OCI-LY1 (cell line): ENCODE measurements at regions not wholly inside any gene's neighbourhood (a gene's known extent, or its start where the extent isn't known, plus 50 kb on each side); places are given as distances from the start of the nearest gene placed in this dataset.

Experiments
- H2AFZ ChIP-seq: fragments of 200-600 bp; sonication (generic), shearing (Covaris generic); 2 replicates; pipeline ENCODE4 v1.6.0; 2014; ENCODE audit warnings: antibody characterized with exemption, mild to moderate bottlenecking, low read length
- H3F3A ChIP-seq: fragments of 200-600 bp; sonication (generic), shearing (Covaris generic); 2 replicates; pipeline ENCODE4 v1.6.0; 2014; ENCODE audit warnings: mild to moderate bottlenecking, antibody characterized with exemption, low read length, moderate library complexity; ENCODE audit not compliant: insufficient read depth
- H3K27ac ChIP-seq: fragments of 200-600 bp; sonication (generic); 2 replicates; pipeline ENCODE4 v1.5.1; 2014; ENCODE audit warnings: low read length, mixed run types, mild to moderate bottlenecking, low read depth; ENCODE audit not compliant: poor library complexity, severe bottlenecking
- H3K27me3 ChIP-seq: fragments of 200-600 bp; sonication (generic); 2 replicates; pipeline ENCODE4 v1.6.0; 2014; ENCODE audit warnings: antibody characterized with exemption, mild to moderate bottlenecking, low read length, moderate library complexity; ENCODE audit not compliant: insufficient read depth
- H3K36me3 ChIP-seq: fragments of 200-600 bp; sonication (generic); 2 replicates; pipeline ENCODE4 v1.6.1; 2014; ENCODE audit warnings: mild to moderate bottlenecking, antibody characterized with exemption, low read length, moderate library complexity, mixed read lengths; ENCODE audit not compliant: insufficient read depth
- H3K4me1 ChIP-seq: fragments of 200-600 bp; sonication (generic); 2 replicates; pipeline ENCODE4 v1.5.1; 2014; ENCODE audit warnings: mild to moderate bottlenecking, low read length, moderate library complexity; ENCODE audit not compliant: insufficient read depth, severe bottlenecking
- H3K4me2 ChIP-seq: fragments of 200-600 bp; sonication (generic), shearing (Covaris generic); 2 replicates; pipeline ENCODE4 v1.6.1; 2014; ENCODE audit warnings: low read length
- H3K4me3 ChIP-seq: fragments of 200-600 bp; sonication (generic); 2 replicates; pipeline ENCODE4 v1.5.1; 2014; ENCODE audit warnings: low read length, low read depth, mild to moderate bottlenecking, mixed read lengths; ENCODE audit not compliant: poor library complexity, severe bottlenecking
- H3K79me2 ChIP-seq: fragments of 200-600 bp; shearing (Covaris generic); 2 replicates; pipeline ENCODE4 v1.6.1; 2016; ENCODE audit warnings: mixed run types, low read length, mixed read lengths; ENCODE audit not compliant: insufficient read depth
- H3K9ac ChIP-seq: fragments of 200-600 bp; sonication (generic), shearing (Covaris generic); 2 replicates; pipeline ENCODE4 v1.6.1; 2014; ENCODE audit warnings: mild to moderate bottlenecking, low read length, mixed read lengths
- H3K9me2 ChIP-seq: fragments of 200-600 bp; sonication (generic), shearing (Covaris generic); 2 replicates; pipeline ENCODE4 v1.6.1; 2014; ENCODE audit warnings: low read depth, mild to moderate bottlenecking, low read length, mixed read lengths
- H3K9me3 ChIP-seq: fragments of 200-600 bp; shearing (Covaris generic); 2 replicates; pipeline ENCODE4 v1.6.1; 2014; ENCODE audit warnings: low read length, mixed read lengths
- H4K20me1 ChIP-seq: fragments of 200-600 bp; sonication (generic), shearing (Covaris generic); 2 replicates; pipeline ENCODE4 v1.6.0; 2016; ENCODE audit warnings: mild to moderate bottlenecking, low read length; ENCODE audit not compliant: insufficient read depth
- EZH2 ChIP-seq: fragments of 200-600 bp; sonication (generic), shearing (Covaris generic); IDR thresholded peaks from 2 replicates; pipeline ENCODE4 v1.8.0; 2017; ENCODE audit warnings: borderline replicate concordance, mixed run types, mild to moderate bottlenecking, antibody characterized with exemption, low read length, moderate library complexity, mixed read lengths
- TF ChIP-seq, protein P1 (sequence below): fragments of 200-600 bp; sonication (generic), shearing (Covaris generic); IDR thresholded peaks from 2 replicates; pipeline ENCODE4 v1.5.1; 2017; ENCODE audit warnings: mild to moderate bottlenecking, antibody characterized with exemption, low read length, moderate library complexity, mixed read lengths

DNA sequence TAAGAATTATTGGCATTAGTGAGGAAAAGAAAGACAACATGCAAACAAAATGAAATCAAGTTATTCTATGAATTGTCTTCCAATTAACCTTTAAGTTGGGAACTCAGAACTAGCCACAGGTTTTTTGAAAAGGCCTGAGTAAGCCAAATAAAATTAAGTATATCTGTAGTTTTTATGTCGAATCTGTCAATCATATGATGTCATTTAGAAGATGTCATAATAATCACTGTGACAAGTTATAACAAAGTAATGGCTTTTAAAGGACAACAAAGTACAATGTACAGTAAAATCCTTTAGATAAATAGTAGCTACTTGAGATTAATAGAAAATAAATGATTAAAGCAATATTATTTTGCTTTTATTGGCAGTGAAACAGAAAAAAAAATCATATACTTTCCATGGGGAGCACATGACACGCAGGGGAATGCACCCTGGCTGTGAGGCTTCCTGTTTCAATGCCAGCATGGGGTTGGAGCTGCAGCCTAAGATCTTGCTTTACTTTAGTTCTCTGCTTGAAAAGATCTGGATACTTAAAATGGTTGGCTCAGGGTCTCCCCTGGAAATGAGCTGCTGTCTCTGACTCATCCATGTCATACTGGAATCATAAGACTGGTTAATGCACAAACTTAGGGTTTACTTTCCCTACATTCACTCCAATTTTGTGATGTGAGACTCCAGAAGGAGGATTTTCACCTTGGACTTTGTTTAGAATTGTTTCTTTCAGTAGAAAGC, 284.3 kb downstream of the TAF11L14 start:
- no peak overlapping the region for H2AFZ ChIP-seq
- no peaks in the 10 kb centered on the region for H3K9me3 ChIP-seq
- H3K4me3 ChIP-seq: no peak overlapping the region
- no peaks in the 10 kb centered on the region for H3F3A ChIP-seq
- no peaks in the 10 kb centered on the region for H3K4me1 ChIP-seq
- H3K4me2 ChIP-seq: no peak overlapping the region
- no peak overlapping the region for H3K27ac ChIP-seq
- no peaks in the 10 kb centered on the region for H3K79me2 ChIP-seq
- TF ChIP-seq, protein P1, sequence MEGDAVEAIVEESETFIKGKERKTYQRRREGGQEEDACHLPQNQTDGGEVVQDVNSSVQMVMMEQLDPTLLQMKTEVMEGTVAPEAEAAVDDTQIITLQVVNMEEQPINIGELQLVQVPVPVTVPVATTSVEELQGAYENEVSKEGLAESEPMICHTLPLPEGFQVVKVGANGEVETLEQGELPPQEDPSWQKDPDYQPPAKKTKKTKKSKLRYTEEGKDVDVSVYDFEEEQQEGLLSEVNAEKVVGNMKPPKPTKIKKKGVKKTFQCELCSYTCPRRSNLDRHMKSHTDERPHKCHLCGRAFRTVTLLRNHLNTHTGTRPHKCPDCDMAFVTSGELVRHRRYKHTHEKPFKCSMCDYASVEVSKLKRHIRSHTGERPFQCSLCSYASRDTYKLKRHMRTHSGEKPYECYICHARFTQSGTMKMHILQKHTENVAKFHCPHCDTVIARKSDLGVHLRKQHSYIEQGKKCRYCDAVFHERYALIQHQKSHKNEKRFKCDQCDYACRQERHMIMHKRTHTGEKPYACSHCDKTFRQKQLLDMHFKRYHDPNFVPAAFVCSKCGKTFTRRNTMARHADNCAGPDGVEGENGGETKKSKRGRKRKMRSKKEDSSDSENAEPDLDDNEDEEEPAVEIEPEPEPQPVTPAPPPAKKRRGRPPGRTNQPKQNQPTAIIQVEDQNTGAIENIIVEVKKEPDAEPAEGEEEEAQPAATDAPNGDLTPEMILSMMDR: no peak
- TF ChIP-seq EZH2: no peak
- no peaks in the 10 kb centered on the region for H3K36me3 ChIP-seq
- H3K9me2 ChIP-seq: no peaks in the 10 kb centered on the region
- H3K9ac ChIP-seq: no peak overlapping the region
- H4K20me1 ChIP-seq: no peaks in the 10 kb centered on the region
- no peaks in the 10 kb centered on the region for H3K27me3 ChIP-seq

DNA sequence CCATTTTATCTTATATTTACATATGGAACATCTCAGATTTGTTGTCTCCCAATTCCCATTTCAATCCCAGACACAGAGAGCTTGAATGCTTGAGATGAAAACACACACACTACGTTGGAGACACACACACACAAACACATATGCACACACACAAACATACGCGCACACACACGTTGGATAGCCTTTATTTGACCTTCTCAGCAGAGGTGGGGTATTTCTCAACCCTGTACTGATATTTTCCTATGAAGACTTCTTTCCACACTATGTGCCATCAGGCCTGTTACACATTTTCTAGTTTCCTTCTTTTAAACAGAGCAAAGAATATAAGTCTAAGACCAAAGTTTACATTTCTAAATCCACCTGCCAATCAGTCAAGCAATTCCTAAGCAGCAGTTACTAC, 291.0 kb downstream of the TAF11L14 start:
- H3K27ac ChIP-seq: no peak overlapping the region
- H3K4me2 ChIP-seq: no peak overlapping the region
- no peaks in the 10 kb centered on the region for H3K27me3 ChIP-seq
- H3F3A ChIP-seq: no peaks in the 10 kb centered on the region
- no peak for TF ChIP-seq EZH2
- TF ChIP-seq, protein P1: no peak
- no peak overlapping the region for H3K4me3 ChIP-seq
- H2AFZ ChIP-seq: no peak overlapping the region
- H3K79me2 ChIP-seq: no peaks in the 10 kb centered on the region
- no peaks in the 10 kb centered on the region for H3K9me3 ChIP-seq
- H3K36me3 ChIP-seq: no peaks in the 10 kb centered on the region
- H3K4me1 ChIP-seq: no peaks in the 10 kb centered on the region
- no peaks in the 10 kb centered on the region for H4K20me1 ChIP-seq
- H3K9me2 ChIP-seq: no peaks in the 10 kb centered on the region
- H3K9ac ChIP-seq: no peak overlapping the region

DNA sequence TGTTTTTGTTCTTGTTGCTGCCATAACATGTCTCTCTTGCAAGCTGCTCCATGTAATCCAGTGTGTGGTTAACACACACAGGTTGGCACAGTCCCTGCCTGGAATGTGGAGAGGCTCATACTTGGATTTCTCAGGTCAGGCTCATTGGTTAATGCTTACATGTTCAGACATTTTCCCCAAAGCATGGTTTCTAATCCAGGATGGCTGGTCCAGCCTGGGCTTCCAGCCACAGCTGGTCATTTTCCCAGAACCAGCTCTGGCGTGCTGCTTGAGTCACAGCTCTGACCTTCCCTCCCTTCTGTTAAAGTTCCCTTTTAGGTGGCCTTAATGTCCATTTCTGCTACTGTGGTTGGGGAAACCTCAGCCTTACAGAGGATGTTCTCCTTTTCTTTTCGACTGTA, 294.3 kb downstream of the TAF11L14 start:
- H3K9ac ChIP-seq: no peak overlapping the region
- TF ChIP-seq, protein P1: no peak
- TF ChIP-seq EZH2: no peak
- 0 out of 2 replicates have a peak, but pooled peaks cover 4% of the 10 kb centered on the region for H3K9me3 ChIP-seq
- no peaks in the 10 kb centered on the region for H3K9me2 ChIP-seq
- no peaks in the 10 kb centered on the region for H3K27me3 ChIP-seq
- H3K4me1 ChIP-seq: no peaks in the 10 kb centered on the region
- H3F3A ChIP-seq: no peaks in the 10 kb centered on the region
- H3K27ac ChIP-seq: no peak overlapping the region
- H3K4me3 ChIP-seq: no peak overlapping the region
- no peaks in the 10 kb centered on the region for H3K36me3 ChIP-seq
- no peak overlapping the region for H2AFZ ChIP-seq
- no peaks in the 10 kb centered on the region for H3K79me2 ChIP-seq
- no peaks in the 10 kb centered on the region for H4K20me1 ChIP-seq
- no peak overlapping the region for H3K4me2 ChIP-seq
